ENCODE measurements at regions not wholly inside any gene's neighbourhood (a gene's known extent, or its start where the extent isn't known, plus 50 kb on each side); places are given as distances from the start of the nearest gene placed in this dataset.

DNA sequence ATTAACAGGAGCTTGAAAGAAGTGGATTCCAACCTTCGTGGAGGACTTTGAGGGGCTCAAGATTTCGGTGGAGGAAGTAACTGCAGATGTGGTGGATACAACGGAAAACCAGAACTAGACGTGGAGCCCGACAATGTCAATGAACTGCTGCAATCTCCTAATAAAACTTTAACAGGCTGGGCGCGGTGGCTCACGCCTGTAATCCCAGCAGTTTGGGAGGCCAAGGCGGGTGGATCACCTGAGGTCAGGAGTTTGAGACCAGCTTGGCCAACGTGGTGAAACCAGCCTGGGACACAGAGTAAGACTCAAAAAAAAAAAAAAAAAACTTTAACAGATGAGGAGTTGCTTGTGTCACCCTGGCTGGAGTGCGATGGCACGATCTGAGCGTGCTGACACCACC lies 477.8 kb upstream of the MKI67 start:
- DNase-seq (ENCODE audit: extremely low read depth in 1 of 2, low read depth in 1 of 2), result no peak

GRCh38 chr10:128605180-128605579 lies 479.0 kb upstream of the MKI67 start:
- DNase-seq (ENCODE audit: extremely low read depth in 1 of 2, low read depth in 1 of 2), result no peak

DNA sequence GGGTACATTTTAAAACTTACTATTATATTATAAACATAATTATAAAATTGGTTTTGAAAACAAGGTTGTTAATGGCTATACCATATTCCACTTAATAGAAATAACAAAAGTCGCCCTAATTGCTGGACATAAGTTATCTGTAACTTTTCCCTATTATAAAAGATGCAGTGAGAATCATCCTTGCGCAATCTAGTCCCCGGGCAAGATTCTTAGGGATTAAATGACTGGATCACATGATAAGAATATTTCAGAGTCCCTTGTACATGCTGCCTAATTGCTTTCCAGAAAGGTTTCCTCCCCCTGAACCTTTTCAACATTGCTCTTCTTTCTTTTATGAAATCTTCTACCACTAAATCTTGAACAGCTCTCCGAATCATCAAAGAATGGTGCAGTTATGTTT lies 479.8 kb upstream of the MKI67 start:
- no peak for DNase-seq (ENCODE audit: extremely low read depth in 1 of 2, low read depth in 1 of 2)

GRCh38 chr10:128608791-128609190 lies 482.6 kb upstream of the MKI67 start:
- no peak for DNase-seq (ENCODE audit: extremely low read depth in 1 of 2, low read depth in 1 of 2)

- DNase-seq (ENCODE audit: extremely low read depth in 1 of 2, low read depth in 1 of 2), result no peak
Measured at GRCh38 chr10:128609460-128609859, 483.2 kb upstream of the MKI67 start.

GRCh38 chr10:128610113-128610512 lies 483.9 kb upstream of the MKI67 start:
- no peak for DNase-seq (ENCODE audit: extremely low read depth in 1 of 2, low read depth in 1 of 2)

GRCh38 chr10:128612195-128612594 lies 486.0 kb upstream of the MKI67 start:
- DNase-seq (ENCODE audit: extremely low read depth in 1 of 2, low read depth in 1 of 2), result no peak

DNA sequence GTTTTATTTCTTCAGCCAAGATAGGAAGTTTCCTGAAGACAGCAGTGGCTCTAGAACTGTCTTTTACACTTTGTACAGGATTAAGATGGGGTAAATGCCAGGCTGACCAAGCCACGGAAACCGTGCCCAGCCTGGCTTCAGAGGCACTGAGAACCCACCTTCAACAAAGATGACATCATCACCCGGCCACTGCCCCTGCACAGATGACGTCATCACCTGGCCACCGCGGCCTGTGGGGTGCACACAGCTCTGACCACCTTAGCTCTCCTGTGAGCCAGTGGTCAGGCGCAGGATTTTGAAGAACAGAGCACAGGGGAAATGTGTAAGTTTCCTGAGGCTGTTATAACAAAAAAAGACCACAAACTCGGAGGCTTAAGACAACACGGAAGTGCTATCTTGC lies 486.4 kb upstream of the MKI67 start:
- no peak for DNase-seq (ENCODE audit: extremely low read depth in 1 of 2, low read depth in 1 of 2)

DNA sequence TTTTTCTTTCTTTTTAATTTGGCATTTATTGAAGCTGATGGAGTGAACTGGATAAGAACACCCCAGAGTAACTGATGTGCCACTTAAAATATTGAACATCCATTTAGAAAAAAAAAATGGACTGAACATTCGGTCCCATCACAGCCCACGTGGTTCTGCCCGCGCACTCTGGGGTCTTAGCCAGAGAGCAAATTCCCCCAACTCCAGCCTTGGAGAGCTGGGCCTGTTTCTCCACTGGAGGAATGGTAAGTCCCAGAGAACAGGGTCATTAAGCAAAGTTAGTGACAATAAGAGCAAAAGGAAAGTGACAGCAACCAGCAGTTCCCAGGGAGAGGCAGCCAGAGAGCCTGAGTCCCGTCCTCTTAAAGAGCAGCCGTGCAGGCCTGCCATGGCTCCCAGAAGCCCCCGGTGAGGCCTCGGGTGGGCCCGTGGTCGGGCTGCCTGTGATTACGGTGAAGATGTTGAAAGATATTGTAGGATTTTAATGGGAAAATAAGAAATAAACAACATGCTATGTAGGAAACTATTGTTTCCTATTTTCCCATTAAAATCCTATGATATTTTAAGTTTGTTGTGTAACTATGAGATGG lies 487.9 kb upstream of the MKI67 start:
- no peak for DNase-seq (ENCODE audit: extremely low read depth in 1 of 2, low read depth in 1 of 2)

- no peak for DNase-seq (ENCODE audit: extremely low read depth in 1 of 2, low read depth in 1 of 2)
Measured at GRCh38 chr10:128614802-128615553, 488.8 kb upstream of the MKI67 start.

GRCh38 chr10:128617532-128617931 lies 491.3 kb upstream of the MKI67 start:
- DNase-seq (ENCODE audit: extremely low read depth in 1 of 2, low read depth in 1 of 2), result no peak

DNA sequence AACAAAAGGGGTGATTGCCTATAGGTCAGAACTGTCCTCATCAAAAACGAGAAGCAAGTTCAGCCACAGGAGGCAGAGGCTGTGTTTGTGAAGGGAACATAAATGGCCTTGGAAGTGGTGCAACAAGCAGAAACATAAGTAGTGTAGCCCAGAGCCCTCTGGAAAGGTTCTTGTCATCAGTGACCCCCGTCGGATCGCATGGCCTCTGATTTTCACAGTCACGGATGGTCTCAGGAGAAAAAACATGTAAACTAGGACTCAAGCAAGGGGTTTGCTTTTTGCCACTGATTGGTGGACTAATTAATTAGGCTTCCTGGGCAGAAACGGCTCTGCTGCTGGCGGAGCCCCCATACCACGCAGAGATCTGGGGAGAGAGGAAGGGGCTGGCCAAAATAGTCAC lies 496.5 kb upstream of the MKI67 start:
- no peak for DNase-seq (ENCODE audit: extremely low read depth in 1 of 2, low read depth in 1 of 2)

- DNase-seq (ENCODE audit: extremely low read depth in 1 of 2, low read depth in 1 of 2), result no peak
Measured at GRCh38 chr10:128623776-128624175, 497.6 kb upstream of the MKI67 start.

DNA sequence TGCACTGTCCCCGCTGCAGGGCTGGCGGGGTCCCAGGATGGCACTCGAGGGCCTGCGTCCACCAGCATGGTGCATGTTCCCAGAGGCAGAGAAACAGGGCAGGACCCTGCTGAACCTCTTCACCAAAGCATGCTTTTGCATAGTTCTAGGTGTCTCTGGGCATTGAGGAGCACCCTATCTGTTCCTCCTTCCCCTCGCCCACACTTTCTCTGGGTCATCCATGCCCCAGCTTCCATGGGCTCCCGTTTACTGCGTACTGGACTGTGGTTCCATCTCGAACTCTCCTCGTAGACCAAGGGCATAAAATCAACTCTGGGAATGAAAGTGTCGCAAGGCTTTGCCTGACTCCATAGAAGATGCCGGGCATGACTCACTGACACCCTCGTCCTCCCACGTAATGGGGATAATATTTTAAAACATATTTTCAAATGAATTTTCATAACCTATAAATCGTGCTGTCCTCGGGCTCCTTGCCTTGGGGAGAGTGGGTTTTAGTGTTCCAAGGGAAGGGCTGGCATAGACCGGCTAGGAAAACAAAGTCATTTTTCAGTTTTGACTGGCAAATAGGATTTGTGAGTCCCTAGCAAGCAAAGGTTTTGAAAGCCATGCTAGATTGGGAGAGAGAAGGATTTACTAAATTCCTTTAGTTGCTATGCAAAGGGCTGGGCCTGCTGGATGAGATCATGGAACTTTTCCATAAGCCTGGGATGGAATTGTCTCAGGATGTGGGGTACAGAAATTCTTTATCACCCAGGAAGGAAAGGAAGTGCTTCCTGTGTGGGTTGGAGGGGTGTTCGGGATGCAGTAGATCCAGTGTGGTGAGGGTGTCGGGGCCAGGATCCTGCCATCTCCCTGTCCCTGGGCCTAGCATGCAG lies 498.7 kb upstream of the MKI67 start:
- DNase-seq (ENCODE audit: extremely low read depth in 1 of 2, low read depth in 1 of 2), result no peak

- DNase-seq (ENCODE audit: extremely low read depth in 1 of 2, low read depth in 1 of 2), result no peak
Measured at GRCh38 chr10:128625926-128626325, 499.7 kb upstream of the MKI67 start.

- no peak for DNase-seq (ENCODE audit: extremely low read depth in 1 of 2, low read depth in 1 of 2)
Measured at GRCh38 chr10:128626397-128627000, 500.3 kb upstream of the MKI67 start.

GRCh38 chr10:128627811-128628210 lies 501.6 kb upstream of the MKI67 start:
- no peak for DNase-seq (ENCODE audit: extremely low read depth in 1 of 2, low read depth in 1 of 2)

GRCh38 chr10:128628252-128628651 lies 502.0 kb upstream of the MKI67 start:
- no peak for DNase-seq (ENCODE audit: extremely low read depth in 1 of 2, low read depth in 1 of 2)

GRCh38 chr10:128629111-128630096 lies 503.2 kb upstream of the MKI67 start:
- DNase-seq (ENCODE audit: extremely low read depth in 1 of 2, low read depth in 1 of 2), result no peak

- no peak for DNase-seq (ENCODE audit: extremely low read depth in 1 of 2, low read depth in 1 of 2)
Measured at GRCh38 chr10:128630787-128631252, 504.6 kb upstream of the MKI67 start.

Data from stimulated activated CD8-positive, alpha-beta memory T cell treated with anti-CD3 and anti-CD28 coated beads, Interleukin-7, amount 100 ng/mL, for 48 hours (primary cell).